HG02759 (cell line): ENCODE measurements at regions not wholly inside any gene's neighbourhood (a gene's known extent, or its start where the extent isn't known, plus 50 kb on each side); places are given as distances from the start of the nearest gene placed in this dataset.

Source experiments
- ATAC-seq: cut with Tn5 transposase; IDR thresholded peaks from one replicate; pipeline ENCODE4 v1.9.1; 2021; ENCODE audit warnings: mild to moderate bottlenecking, moderate library complexity; ENCODE audit not compliant: unreplicated experiment

GRCh38 chrX:43560247-43560946 is 95.7 kb upstream of the MAOA start:
- no peak for ATAC-seq

- no peak for ATAC-seq
Observed at GRCh38 chrX:43562372-43562771, 93.7 kb upstream of the MAOA start.

- no peak for ATAC-seq
Observed at GRCh38 chrX:43564953-43565352, 91.1 kb upstream of the MAOA start.

- ATAC-seq, result no peak
Observed at GRCh38 chrX:43566170-43566569, 89.9 kb upstream of the MAOA start.

GRCh38 chrX:43573441-43574015 is 82.6 kb upstream of the MAOA start:
- no peak for ATAC-seq

GRCh38 chrX:43580621-43581020 is 75.5 kb upstream of the MAOA start:
- ATAC-seq, result no peak

- ATAC-seq, result no peak
Observed at GRCh38 chrX:43581167-43581566, 74.9 kb upstream of the MAOA start.

- no peak for ATAC-seq
Observed at GRCh38 chrX:43581888-43582539, 74.1 kb upstream of the MAOA start.

- no peak for ATAC-seq
Observed at GRCh38 chrX:43582540-43582913, 73.6 kb upstream of the MAOA start.

GRCh38 chrX:43585922-43586321 is 70.2 kb upstream of the MAOA start:
- no peak for ATAC-seq

GRCh38 chrX:43586830-43587229 is 69.3 kb upstream of the MAOA start:
- no peak for ATAC-seq

- no peak for ATAC-seq
Observed at GRCh38 chrX:43589735-43590134, 66.4 kb upstream of the MAOA start.

GRCh38 chrX:43590150-43590549 is 65.9 kb upstream of the MAOA start:
- no peak for ATAC-seq

GRCh38 chrX:43592597-43592996 is 63.5 kb upstream of the MAOA start:
- no peak for ATAC-seq

GRCh38 chrX:43595931-43596330 is 60.2 kb upstream of the MAOA start:
- no peak for ATAC-seq

- no peak for ATAC-seq
Observed at GRCh38 chrX:43604753-43605152, 51.3 kb upstream of the MAOA start.

- ATAC-seq, result no peak
Observed at GRCh38 chrX:43605351-43605750, 50.7 kb upstream of the MAOA start.
